ENCODE measurements at regions not wholly inside any gene's neighbourhood (a gene's known extent, or its start where the extent isn't known, plus 50 kb on each side); places are given as distances from the start of the nearest gene placed in this dataset.
"Not testable (repeated sequence)": the region's sequence is repeated elsewhere in the genome, so short reads cannot be mapped to it uniquely, and the experiment has no call there.

DNA sequence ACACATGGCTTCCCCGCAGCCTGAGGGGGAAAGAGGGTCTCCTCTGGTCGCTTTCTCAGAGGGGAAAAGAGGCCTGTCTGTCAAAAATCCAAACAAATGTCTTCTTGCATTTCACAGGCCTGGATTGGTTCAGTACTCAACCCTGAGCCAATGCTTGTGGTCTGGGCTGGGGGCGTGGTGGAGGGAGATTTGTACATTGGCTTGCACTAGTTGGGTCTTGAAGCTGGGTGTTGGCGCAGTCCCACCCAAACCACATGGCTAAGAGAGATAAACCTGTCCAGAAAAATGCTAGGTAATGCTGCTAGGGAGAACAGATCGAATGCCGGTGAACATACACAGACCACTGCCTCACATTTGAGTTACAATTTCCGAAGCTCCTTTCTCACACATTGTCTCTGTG lies 461.6 kb downstream of the MED13L start:
- H3K27ac Mint-ChIP-seq, result no peak overlapping the region
- no peak overlapping the region for H3K4me3 Mint-ChIP-seq
- H3K27me3 Mint-ChIP-seq, result no peaks in the 10 kb centered on the region
- intact Hi-C loops (cut with micrococcal nuclease), result no loop called here
- peaks cover 8% of the 10 kb centered on the region for H3K9me3 Mint-ChIP-seq
- no peak for DNase-seq
- H3K36me3 Mint-ChIP-seq (ENCODE audit: low read depth), result no peaks in the 10 kb centered on the region
- H3K4me1 Mint-ChIP-seq, result no peaks in the 10 kb centered on the region

DNA sequence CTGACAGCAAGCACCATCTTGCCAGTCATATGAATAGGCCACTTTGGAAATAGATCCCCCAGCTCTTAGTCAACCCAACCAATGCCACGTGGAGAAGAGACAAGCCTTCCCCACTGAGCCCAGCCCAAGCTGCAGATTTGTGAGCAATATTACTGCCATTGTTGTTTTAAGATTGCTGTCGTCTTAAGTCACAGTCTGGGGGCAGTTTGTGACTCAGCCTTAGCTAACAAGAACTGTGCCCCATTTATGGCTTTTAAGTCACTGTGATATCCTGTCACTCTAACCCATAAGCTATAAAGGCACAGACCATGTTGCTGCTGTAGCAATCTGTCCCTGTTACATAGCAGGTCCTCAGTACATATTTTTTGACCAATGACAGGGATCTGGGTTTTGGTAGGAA lies 464.2 kb downstream of the MED13L start:
- Mint-ChIP-seq H3K27me3 (no peaks in the 10 kb centered on the region), H3K27ac (no peak overlapping the region), H3K9me3 (peaks cover 8% of the 10 kb centered on the region), H3K4me1 (no peaks in the 10 kb centered on the region), H3K4me3 (no peak overlapping the region), H3K36me3 (ENCODE audit: low read depth) (no peaks in the 10 kb centered on the region)
- intact Hi-C loops (cut with micrococcal nuclease), result no loop called here
- DNase-seq, result no peak

DNA sequence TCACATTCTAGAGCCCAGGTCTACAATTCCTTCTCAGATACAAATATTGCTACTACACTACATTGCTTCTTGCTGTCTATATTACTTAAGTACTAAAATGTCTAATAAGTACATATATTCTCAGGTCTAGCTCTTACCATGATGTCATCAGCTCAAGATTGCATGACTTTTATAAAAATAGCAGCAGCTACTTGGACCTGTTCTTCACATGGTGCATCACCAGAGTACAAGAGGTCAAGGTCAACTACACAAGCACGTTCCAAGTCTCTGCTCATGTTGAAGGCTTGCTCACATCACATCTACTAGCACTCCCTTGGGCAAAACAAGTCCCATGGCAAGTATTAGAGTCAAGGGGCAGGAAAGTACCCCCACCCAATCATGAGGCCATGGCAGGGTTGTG lies 465.6 kb downstream of the MED13L start:
- Mint-ChIP-seq H3K36me3 (ENCODE audit: low read depth) (no peaks in the 10 kb centered on the region), H3K4me3 (no peak overlapping the region), H3K27me3 (no peaks in the 10 kb centered on the region), H3K4me1 (no peaks in the 10 kb centered on the region), H3K27ac (no peak overlapping the region), H3K9me3 (peaks cover 8% of the 10 kb centered on the region)
- DNase-seq, result no peak
- intact Hi-C loops (cut with micrococcal nuclease), result no loop called here

DNA sequence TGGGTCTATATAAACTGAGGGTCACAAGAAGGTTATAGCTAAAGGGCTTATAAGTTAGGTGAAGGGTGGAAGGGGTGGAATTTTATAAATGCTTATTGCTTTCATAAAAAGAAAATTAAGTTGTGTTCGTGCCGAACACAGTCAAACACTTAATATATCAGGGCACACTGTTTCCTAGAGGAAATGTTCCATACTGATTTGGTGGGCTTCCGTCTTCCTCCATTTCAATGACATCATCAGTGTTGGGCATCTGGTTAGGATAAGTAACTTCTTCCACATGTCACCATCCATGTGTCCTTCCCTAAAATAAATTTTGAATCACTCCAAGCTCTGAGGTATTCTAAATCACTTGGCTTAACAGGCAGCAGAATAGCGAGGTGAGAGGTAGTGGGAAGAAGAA lies 466.4 kb downstream of the MED13L start:
- Mint-ChIP-seq H3K9me3 (peaks cover 8% of the 10 kb centered on the region), H3K27me3 (no peaks in the 10 kb centered on the region), H3K4me1 (no peaks in the 10 kb centered on the region), H3K27ac (no peak overlapping the region), H3K4me3 (no peak overlapping the region), H3K36me3 (ENCODE audit: low read depth) (no peaks in the 10 kb centered on the region)
- intact Hi-C loops (cut with micrococcal nuclease), result no loop called here
- DNase-seq, result no peak

DNA sequence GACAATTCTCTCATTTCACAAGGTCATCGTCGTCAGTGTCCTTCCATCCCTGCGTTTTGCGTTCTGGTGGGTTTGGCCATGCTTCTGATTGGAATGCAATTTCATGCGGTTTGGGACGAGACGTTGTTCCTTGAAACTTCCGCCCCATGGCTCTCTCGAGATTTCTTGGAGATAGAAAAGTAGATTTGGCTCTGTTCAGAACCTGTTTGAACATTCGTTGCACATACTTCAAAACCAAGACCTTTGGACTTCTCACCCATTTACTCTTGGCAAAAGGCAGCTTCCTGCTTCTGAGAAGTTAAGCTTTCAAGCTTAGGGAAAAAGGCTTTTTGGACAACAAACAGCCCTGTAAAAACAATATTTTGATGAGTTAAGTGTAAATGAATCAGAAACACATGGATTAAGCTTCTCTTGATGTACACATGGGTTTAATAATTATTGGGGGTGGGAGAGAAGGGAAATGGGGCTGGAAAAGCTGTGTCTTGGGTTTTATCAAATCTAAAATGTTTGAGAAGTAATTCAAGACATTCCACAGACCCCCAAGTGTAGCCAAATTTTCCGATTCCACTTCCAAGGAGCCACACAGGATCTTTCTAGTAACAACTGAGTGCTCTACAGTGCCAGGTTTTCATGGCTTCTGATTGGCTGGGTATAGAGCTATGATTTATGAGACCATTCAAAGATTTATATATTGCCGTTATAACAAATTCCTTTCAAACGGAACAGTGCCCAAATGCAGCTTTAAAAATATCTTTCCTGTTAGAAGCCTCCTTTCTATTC lies 467.2 kb downstream of the MED13L start:
- Mint-ChIP-seq H3K9me3 (peaks cover 8% of the 10 kb centered on the region), H3K27me3 (no peaks in the 10 kb centered on the region), H3K36me3 (ENCODE audit: low read depth) (no peaks in the 10 kb centered on the region), H3K4me3 (no peak overlapping the region), H3K4me1 (no peaks in the 10 kb centered on the region), H3K27ac (no peak overlapping the region)
- intact Hi-C loops (cut with micrococcal nuclease), result no loop called here
- DNase-seq, result no peak

DNA sequence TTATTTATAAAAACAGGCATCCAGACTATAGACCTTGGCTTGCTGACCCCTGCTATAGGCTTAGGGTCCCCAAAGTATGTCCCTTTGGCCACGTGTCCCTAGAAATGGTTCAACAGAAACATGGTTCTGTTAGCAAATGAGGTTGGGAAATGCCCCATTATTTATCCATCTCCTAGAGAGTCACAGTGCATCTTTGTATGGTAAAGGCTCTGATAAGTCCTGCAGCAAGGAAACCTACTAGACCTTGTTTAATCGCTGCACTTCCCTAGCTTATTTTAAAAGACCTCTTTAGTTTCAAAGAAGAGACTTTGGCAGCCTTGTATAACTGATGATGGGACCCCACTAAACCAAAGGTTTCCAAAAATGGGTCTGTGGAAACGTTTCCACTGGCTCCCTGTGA lies 471.5 kb downstream of the MED13L start:
- intact Hi-C loops (cut with micrococcal nuclease), result no loop called here
- DNase-seq, result no peak
- Mint-ChIP-seq H3K4me3 (no peak overlapping the region), H3K27me3 (no peaks in the 10 kb centered on the region), H3K4me1 (no peaks in the 10 kb centered on the region), H3K27ac (no peak overlapping the region), H3K9me3 (no peaks in the 10 kb centered on the region), H3K36me3 (ENCODE audit: low read depth) (no peaks in the 10 kb centered on the region)

DNA sequence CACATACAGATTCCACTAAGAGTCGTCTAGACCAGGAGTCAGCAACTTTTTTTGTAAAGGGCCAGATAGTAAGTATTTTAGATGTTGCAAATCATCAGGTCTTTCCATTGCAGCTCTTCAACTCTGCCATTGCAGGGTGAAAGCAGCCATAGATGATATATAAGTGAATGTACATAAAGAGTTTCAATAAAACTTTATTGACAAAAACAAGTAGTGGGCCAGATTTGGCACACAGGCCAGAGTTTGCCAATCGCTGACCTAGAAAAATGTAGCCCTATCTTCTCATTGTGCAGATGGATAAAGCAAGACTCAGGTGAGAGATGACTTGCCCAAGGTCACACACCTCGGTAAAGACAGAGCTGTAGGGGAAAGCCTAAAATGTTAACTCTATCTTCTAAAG lies 474.7 kb downstream of the MED13L start:
- H3K27me3 Mint-ChIP-seq, result no peaks in the 10 kb centered on the region
- H3K4me3 Mint-ChIP-seq, result no peak overlapping the region
- no peak overlapping the region for H3K27ac Mint-ChIP-seq
- intact Hi-C loops (cut with micrococcal nuclease), result no loop called here
- no peaks in the 10 kb centered on the region for H3K9me3 Mint-ChIP-seq
- no peaks in the 10 kb centered on the region for H3K36me3 Mint-ChIP-seq (ENCODE audit: low read depth)
- H3K4me1 Mint-ChIP-seq, result no peaks in the 10 kb centered on the region
- DNase-seq, result no peak

DNA sequence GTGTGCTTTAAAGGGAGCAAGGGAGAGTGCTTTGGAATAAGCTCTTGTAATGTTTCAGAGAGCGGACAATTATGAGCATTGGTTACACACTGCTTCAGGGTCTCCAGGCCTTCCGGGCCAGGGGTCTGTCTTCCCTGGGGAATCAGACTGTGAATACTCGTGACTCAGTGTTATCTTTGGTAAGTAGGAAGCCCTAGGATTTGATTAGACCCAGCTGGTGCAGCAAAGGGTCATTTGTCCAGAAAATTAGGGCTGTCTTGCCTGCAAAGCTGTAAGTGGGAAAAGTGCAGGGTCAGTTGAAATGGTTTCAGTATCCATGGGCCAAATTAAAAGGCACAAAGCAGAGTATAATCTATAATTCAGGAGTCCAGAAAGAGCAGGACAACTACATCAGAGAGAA lies 475.6 kb downstream of the MED13L start:
- Mint-ChIP-seq H3K36me3 (ENCODE audit: low read depth) (no peaks in the 10 kb centered on the region), H3K4me1 (no peaks in the 10 kb centered on the region), H3K4me3 (no peak overlapping the region), H3K27ac (no peak overlapping the region), H3K27me3 (no peaks in the 10 kb centered on the region), H3K9me3 (no peaks in the 10 kb centered on the region)
- DNase-seq, result no peak
- intact Hi-C loops (cut with micrococcal nuclease), result no loop called here

DNA sequence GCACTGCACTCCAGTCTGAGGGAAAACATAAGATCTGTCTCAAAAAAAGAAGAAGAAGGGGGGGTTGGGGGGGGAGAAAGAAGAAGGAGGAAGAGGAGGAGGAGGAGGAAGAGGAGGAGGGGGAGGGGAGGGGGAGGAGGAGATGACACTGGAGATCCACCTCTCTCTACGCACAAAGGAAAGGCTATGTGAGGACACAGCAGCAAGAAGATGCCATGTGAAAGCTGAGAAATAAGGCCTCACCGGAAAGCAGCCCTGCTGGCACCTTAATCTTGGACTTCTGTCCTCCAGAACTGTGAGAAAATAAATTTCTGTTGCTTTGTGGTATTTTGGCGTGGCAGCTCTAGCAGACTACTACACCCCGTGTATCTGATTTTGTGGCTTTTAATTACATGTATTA lies 477.9 kb downstream of the MED13L start:
- Mint-ChIP-seq H3K27ac (no peak overlapping the region), H3K36me3 (ENCODE audit: low read depth) (no peaks in the 10 kb centered on the region), H3K9me3 (no peaks in the 10 kb centered on the region), H3K27me3 (no peaks in the 10 kb centered on the region), H3K4me3 (no peak overlapping the region), H3K4me1 (no peaks in the 10 kb centered on the region)
- no peak for DNase-seq
- intact Hi-C loops (cut with micrococcal nuclease), result no loop called here

DNA sequence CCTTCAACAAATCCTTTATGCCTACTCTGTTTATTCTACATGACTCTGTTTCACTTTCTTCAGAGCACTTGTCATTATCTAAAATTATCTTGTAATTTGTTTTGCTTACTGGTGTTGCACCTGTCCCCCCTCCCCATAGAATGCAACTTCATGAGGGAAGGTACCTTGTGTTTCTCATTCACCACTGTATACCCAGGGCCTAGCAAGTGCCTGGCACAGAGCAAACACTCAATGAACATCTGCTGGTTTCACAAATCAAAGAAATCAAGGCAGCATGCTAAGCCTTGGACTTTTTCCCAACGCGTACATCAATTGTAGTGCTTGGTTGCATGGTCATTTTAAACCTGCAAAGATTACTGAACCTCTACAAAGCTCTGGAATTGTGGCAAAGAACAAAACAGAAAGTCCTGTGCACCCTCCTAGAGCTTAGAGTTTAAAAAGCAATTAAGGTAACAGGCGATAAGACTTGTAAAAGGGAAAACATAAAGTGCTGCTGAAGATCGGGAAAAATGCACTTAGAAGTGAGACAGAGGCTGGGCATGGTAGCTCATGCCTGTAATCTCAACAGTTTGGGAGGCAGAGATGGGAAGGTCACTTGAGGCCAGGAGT lies 479.1 kb downstream of the MED13L start:
- H3K27ac Mint-ChIP-seq, result no peak overlapping the region
- no peaks in the 10 kb centered on the region for H3K36me3 Mint-ChIP-seq (ENCODE audit: low read depth)
- DNase-seq, result no peak
- H3K9me3 Mint-ChIP-seq, result no peaks in the 10 kb centered on the region
- H3K4me1 Mint-ChIP-seq, result no peaks in the 10 kb centered on the region
- no peak overlapping the region for H3K4me3 Mint-ChIP-seq
- intact Hi-C loops (cut with micrococcal nuclease), result no loop called here
- H3K27me3 Mint-ChIP-seq, result no peaks in the 10 kb centered on the region

DNA sequence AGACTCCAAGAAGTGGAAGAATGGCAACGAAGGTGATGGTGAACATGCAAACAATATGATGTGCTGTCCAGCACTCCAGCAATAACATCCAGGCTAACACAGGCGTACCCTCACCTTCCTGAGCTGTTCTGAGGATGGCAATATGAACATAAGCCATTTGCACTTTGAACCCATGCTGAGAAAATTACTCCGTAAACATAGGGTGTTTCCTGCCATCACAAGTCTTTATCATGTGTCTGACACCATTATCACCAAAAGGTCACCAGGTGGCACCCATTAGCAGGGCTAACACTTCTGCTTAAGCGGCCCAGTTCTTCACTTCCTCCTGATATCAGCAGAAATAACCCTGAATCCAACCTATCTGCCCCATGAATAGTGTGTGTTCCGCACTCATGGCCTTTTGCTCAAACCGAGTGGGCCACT lies 482.8 kb downstream of the MED13L start:
- no peaks in the 10 kb centered on the region for H3K27me3 Mint-ChIP-seq
- no peak overlapping the region for H3K27ac Mint-ChIP-seq
- intact Hi-C loops (cut with micrococcal nuclease), result no loop called here
- no peak for DNase-seq
- no peaks in the 10 kb centered on the region for H3K4me1 Mint-ChIP-seq
- H3K9me3 Mint-ChIP-seq, result no peaks in the 10 kb centered on the region
- no peak overlapping the region for H3K4me3 Mint-ChIP-seq
- H3K36me3 Mint-ChIP-seq (ENCODE audit: low read depth), result no peaks in the 10 kb centered on the region

DNA sequence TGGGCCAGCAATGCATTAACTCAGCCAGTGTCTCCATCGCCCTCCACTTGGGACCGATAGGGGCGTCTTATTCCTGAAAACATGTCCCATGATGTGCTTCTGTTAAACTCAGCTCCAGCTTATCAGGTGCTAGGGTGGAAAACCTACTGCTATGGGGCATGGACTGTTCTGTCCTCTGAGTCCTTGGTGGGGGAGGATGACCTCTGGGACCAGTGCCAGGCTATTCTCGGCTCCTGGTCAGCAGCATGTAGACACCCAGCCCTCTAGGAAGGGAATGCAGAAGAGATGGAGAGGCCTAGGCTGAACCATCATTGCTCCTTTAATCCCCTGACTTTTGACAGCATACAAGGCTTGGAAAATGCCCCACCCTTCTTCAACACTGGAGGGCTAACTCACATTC lies 486.2 kb downstream of the MED13L start:
- no peaks in the 10 kb centered on the region for H3K4me1 Mint-ChIP-seq
- peaks cover 4% of the 10 kb centered on the region for H3K9me3 Mint-ChIP-seq
- H3K27ac Mint-ChIP-seq, result no peak overlapping the region
- H3K27me3 Mint-ChIP-seq, result no peaks in the 10 kb centered on the region
- no peak for DNase-seq
- H3K4me3 Mint-ChIP-seq, result no peak overlapping the region
- intact Hi-C loops (cut with micrococcal nuclease), result no loop called here
- no peaks in the 10 kb centered on the region for H3K36me3 Mint-ChIP-seq (ENCODE audit: low read depth)

DNA sequence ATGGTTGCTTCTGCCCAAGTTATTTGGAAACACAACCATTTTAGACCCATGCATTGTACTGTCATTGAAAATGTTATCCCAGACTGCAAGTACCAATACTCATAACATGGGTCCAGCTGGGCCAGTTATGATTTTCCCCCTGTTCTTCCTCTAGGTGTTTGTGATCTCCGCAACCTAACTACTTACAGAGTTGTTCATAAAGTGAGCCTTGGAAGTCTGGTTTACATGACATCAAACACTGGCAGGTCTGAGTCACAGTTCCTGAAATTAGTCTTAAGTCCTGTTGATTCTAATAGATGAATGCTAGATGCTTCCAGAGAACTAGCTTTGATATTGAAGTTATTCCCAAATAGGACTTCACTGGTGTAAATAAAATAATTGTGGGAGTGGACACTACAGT lies 487.0 kb downstream of the MED13L start:
- H3K27ac Mint-ChIP-seq, result no peak overlapping the region
- no peak overlapping the region for H3K4me3 Mint-ChIP-seq
- intact Hi-C loops (cut with micrococcal nuclease), result no loop called here
- no peaks in the 10 kb centered on the region for H3K36me3 Mint-ChIP-seq (ENCODE audit: low read depth)
- no peak for DNase-seq
- no peaks in the 10 kb centered on the region for H3K4me1 Mint-ChIP-seq
- peaks cover 7% of the 10 kb centered on the region for H3K9me3 Mint-ChIP-seq
- H3K27me3 Mint-ChIP-seq, result no peaks in the 10 kb centered on the region

DNA sequence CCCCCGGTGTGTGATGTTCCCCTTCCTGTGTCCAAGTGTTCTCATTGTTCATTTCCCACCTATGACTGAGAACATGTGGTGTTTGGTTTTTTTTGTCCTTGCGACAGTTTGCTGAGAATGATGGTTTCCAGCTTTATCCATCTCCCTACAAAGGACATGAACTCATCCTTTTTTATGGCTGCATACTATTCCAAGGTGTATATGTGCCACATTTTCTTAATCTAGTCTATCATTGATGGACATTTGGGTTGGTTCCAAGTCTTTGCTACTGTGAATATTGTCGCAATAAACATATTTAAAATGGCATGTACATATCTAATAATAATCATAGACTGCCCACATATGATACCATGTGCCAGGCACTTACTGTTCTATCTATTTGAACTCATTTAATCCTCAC lies 491.0 kb downstream of the MED13L start:
- H3K27ac Mint-ChIP-seq; H3K36me3 Mint-ChIP-seq (ENCODE audit: low read depth); H3K27me3 Mint-ChIP-seq; H3K4me3 Mint-ChIP-seq; DNase-seq; H3K4me1 Mint-ChIP-seq; intact Hi-C loops (cut with micrococcal nuclease); H3K9me3 Mint-ChIP-seq: not testable (repeated sequence)

DNA sequence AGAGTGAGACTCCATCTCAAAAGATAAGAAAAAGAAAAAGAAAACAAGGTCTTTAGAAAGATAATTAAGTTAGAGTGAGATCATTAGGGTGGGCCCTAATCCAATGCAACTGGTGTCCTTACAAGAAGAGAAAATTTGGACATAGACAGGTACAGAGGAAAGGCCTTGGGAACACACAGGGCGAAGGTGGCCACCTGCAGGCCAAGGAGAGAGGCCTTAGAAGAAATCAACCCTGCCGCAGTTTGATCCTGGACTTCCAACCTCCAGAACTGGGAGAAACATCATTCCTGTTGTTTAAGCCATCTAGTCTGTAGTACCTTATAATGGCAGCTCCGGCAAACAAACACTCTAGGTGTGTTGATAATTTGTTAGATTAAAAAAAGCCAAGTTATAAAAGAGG lies 491.9 kb downstream of the MED13L start:
- intact Hi-C loops (cut with micrococcal nuclease), result no loop called here

More for the DNA sequence above, 491.9 kb downstream of the MED13L start:
- H3K27ac Mint-ChIP-seq, result no peak overlapping the region
- no peak overlapping the region for H3K4me3 Mint-ChIP-seq
- H3K36me3 Mint-ChIP-seq (ENCODE audit: low read depth), result no peaks in the 10 kb centered on the region
- DNase-seq, result no peak
- H3K9me3 Mint-ChIP-seq, result peaks cover 7% of the 10 kb centered on the region
- no peaks in the 10 kb centered on the region for H3K4me1 Mint-ChIP-seq
- no peaks in the 10 kb centered on the region for H3K27me3 Mint-ChIP-seq

Measured in activated CD4-positive, alpha-beta T cell treated with anti-CD3 and anti-CD28 coated beads, Interleukin-2, amount 10 ng/mL, durations not matched to agents 24 days and 14 days (primary cell).